H1 (cell line): ENCODE measurements at regions not wholly inside any gene's neighbourhood (a gene's known extent, or its start where the extent isn't known, plus 50 kb on each side); places are given as distances from the start of the nearest gene placed in this dataset.
"Not testable (repeated sequence)": the region's sequence is repeated elsewhere in the genome, so short reads cannot be mapped to it uniquely, and the experiment has no call there.

Experiments used
- CTCF ChIA-PET: fragments of 300-600 bp; sonication (Branson Sonifier 250); formaldehyde crosslinking; loops from one replicate; lab custom pipeline; 2021; ENCODE audit not compliant: partially characterized antibody; lab: Charles Lee
- POLR2A ChIA-PET: fragments of 300-600 bp; sonication (Branson Sonifier 250); formaldehyde crosslinking; loops from one replicate; lab custom pipeline; 2021; ENCODE audit warnings: inconsistent platforms; ENCODE audit not compliant: partially characterized antibody; lab: Charles Lee
- DNase-seq, 2 experiments: peaks; one replicate each; pipeline versions ENCODE4 v3.0.0 to v3.0.0-alpha.2; 2010 to 2022; ENCODE audit warnings: low spot score in 2 of 2, low read depth in 1 of 2, mixed read lengths in 1 of 2
- FAIRE-seq: peaks from 2 replicates; lab custom pipeline; 2011; peaks lifted over from hg19 to GRCh38; lab: Jason Lieb, UNC
- H2AFZ ChIP-seq: 2 replicates; pipeline ENCODE4 v1.8.1; 2012; ENCODE audit warnings: low read length, inconsistent platforms
- H2AK5ac ChIP-seq: 2 replicates; pipeline ENCODE4 v1.6.1; 2013; ENCODE audit warnings: low read depth, low read length
- H2BK120ac ChIP-seq: replicated peaks from 2 replicates; pipeline ENCODE3; 2013; ENCODE audit warnings: low read depth, low read length, inconsistent platforms
- H2BK12ac ChIP-seq: 2 replicates; pipeline ENCODE4 v1.6.1; 2013; ENCODE audit warnings: low read depth, low read length
- H2BK15ac ChIP-seq: 2 replicates; pipeline ENCODE4 v1.6.1; 2013; ENCODE audit warnings: low read length
- H2BK20ac ChIP-seq: 2 replicates; pipeline ENCODE4 v1.6.1; 2013; ENCODE audit warnings: low read length
- H2BK5ac ChIP-seq: 2 replicates; pipeline ENCODE4 v1.6.1; 2013; ENCODE audit warnings: low read depth, low read length
- H3K14ac ChIP-seq: 2 replicates; pipeline ENCODE4 v1.6.1; 2013; ENCODE audit warnings: inconsistent platforms; ENCODE audit not compliant: insufficient read length
- H3K18ac ChIP-seq: 2 replicates; pipeline ENCODE4 v1.6.1; 2013; ENCODE audit warnings: low read length; ENCODE audit errors: extremely low read depth
- H3K23ac ChIP-seq: 2 replicates; pipeline ENCODE4 v1.6.1; 2013; ENCODE audit warnings: inconsistent platforms; ENCODE audit not compliant: insufficient read length
- H3K23me2 ChIP-seq: 2 replicates; pipeline ENCODE4 v1.6.1; 2013; ENCODE audit warnings: low read depth, low read length
- H3K27ac ChIP-seq: 2 replicates; pipeline ENCODE4 v1.6.1; 2011; ENCODE audit warnings: low read depth, low read length, inconsistent platforms
- H3K27me3 ChIP-seq, 4 experiments: replicated peaks in 1 of 4; 1 replicate in 1 of 4; 2 replicates in 3 of 4; pipeline versions ENCODE4 v1.6.1 to v1.8.1; 2011 to 2013; ENCODE audit warnings: low read length in 3 of 4, mild to moderate bottlenecking in 3 of 4, inconsistent platforms in 2 of 4, mixed read lengths in 2 of 4, moderate library complexity in 1 of 4; ENCODE audit not compliant: control insufficient read depth in 3 of 4, insufficient read depth in 3 of 4; ENCODE audit errors: extremely low read depth in 1 of 4
- H3K36me3 ChIP-seq, 4 experiments: 2 replicates each; pipeline versions ENCODE4 v1.6.1 to v1.8.1; 2011 to 2013; ENCODE audit warnings: mild to moderate bottlenecking in 4 of 4, low read length in 3 of 4, moderate library complexity in 2 of 4, control low read depth in 1 of 4, inconsistent platforms in 1 of 4; ENCODE audit not compliant: insufficient read depth in 4 of 4, control insufficient read depth in 2 of 4
- H3K4ac ChIP-seq: replicated peaks from 2 replicates; pipeline ENCODE3; 2013; ENCODE audit warnings: low read length, low read depth, mixed read lengths, inconsistent platforms; ENCODE audit not compliant: insufficient read length
- H3K4me1 ChIP-seq, 4 experiments: replicated peaks in 1 of 4; 1 replicate in 1 of 4; 2 replicates in 3 of 4; pipeline versions ENCODE4 v1.6.1 to v1.8.1; 2011 to 2013; ENCODE audit warnings: low read length in 3 of 4, inconsistent platforms in 2 of 4, mixed read lengths in 1 of 4; ENCODE audit not compliant: insufficient read depth in 4 of 4, control insufficient read depth in 3 of 4
- H3K4me2 ChIP-seq, 2 experiments: 2 replicates each; pipeline versions ENCODE4 v1.6.1 to v1.8.1; 2011 to 2013; ENCODE audit warnings: low read depth in 2 of 2, low read length in 2 of 2, control low read depth in 1 of 2, inconsistent platforms in 1 of 2, mild to moderate bottlenecking in 1 of 2; ENCODE audit not compliant: insufficient read depth in 1 of 2
- H3K4me3 ChIP-seq, 4 experiments: fragments of 200-600, 300-600 bp in 1 of 4; sonication (generic), shearing (Covaris generic), sonication (Bioruptor Twin) in 1 of 4; 2 replicates each; pipeline versions ENCODE4 v1.5.1 to v1.8.1; 2011 to 2016; ENCODE audit warnings: low read length in 4 of 4, low read depth in 3 of 4, control low read depth in 2 of 4, inconsistent platforms in 2 of 4, mild to moderate bottlenecking in 2 of 4, mixed read lengths in 1 of 4, moderate library complexity in 1 of 4; ENCODE audit not compliant: insufficient read depth in 2 of 4; ENCODE audit errors: extremely low read depth in 1 of 4
- H3K56ac ChIP-seq: replicated peaks from 2 replicates; pipeline ENCODE3; 2013; ENCODE audit warnings: low read depth, mild to moderate bottlenecking, mixed read lengths, low read length, inconsistent platforms; ENCODE audit not compliant: insufficient read length
- H3K79me1 ChIP-seq: 2 replicates; pipeline ENCODE4 v1.6.1; 2013; ENCODE audit warnings: low read depth, low read length, control low read depth
- H3K79me2 ChIP-seq, 2 experiments: 2 replicates each; pipeline versions ENCODE4 v1.6.1 to v1.8.1; 2012 to 2013; ENCODE audit warnings: low read length in 2 of 2, mild to moderate bottlenecking in 2 of 2, inconsistent platforms in 1 of 2; ENCODE audit not compliant: insufficient read depth in 2 of 2, control insufficient read depth in 1 of 2
- H3K9ac ChIP-seq, 4 experiments: replicated peaks in 1 of 4; 1 replicate in 1 of 4; 2 replicates in 3 of 4; pipeline versions ENCODE4 v1.6.1 to v1.8.1; 2011 to 2013; ENCODE audit warnings: low read depth in 3 of 4, low read length in 3 of 4, control low read depth in 2 of 4, mild to moderate bottlenecking in 2 of 4, moderate library complexity in 2 of 4, inconsistent platforms in 1 of 4; ENCODE audit errors: extremely low read depth in 1 of 4
- H3K9me3 ChIP-seq, 2 experiments: 2 replicates each; pipeline versions ENCODE4 v1.6.1 to v1.8.1; 2012 to 2013; ENCODE audit warnings: mild to moderate bottlenecking in 2 of 2, moderate library complexity in 2 of 2, control low read depth in 1 of 2, inconsistent platforms in 1 of 2, low read depth in 1 of 2, low read length in 1 of 2, mixed read lengths in 1 of 2; ENCODE audit not compliant: insufficient read depth in 2 of 2
- H4K20me1 ChIP-seq, 2 experiments: replicated peaks in 1 of 2; 2 replicates each; pipeline versions ENCODE3 to v1.8.1; 2011 to 2013; ENCODE audit warnings: inconsistent platforms in 2 of 2, low read length in 2 of 2, mild to moderate bottlenecking in 1 of 2; ENCODE audit not compliant: insufficient read depth in 2 of 2, control insufficient read depth in 1 of 2
- H4K5ac ChIP-seq: 2 replicates; pipeline ENCODE4 v1.6.1; 2013; ENCODE audit warnings: low read length, low read depth, mixed read lengths, inconsistent platforms; ENCODE audit not compliant: insufficient read length
- H4K8ac ChIP-seq: 2 replicates; pipeline ENCODE4 v1.8.0; 2013; ENCODE audit warnings: mild to moderate bottlenecking, moderate library complexity, low read length, inconsistent platforms; ENCODE audit not compliant: insufficient read depth; ENCODE audit errors: extremely low read depth
- H4K91ac ChIP-seq: replicated peaks from 2 replicates; pipeline ENCODE3; 2013; ENCODE audit warnings: low read length, mixed read lengths, inconsistent platforms; ENCODE audit not compliant: insufficient read length
- POLR2AphosphoS5 ChIP-seq: IDR thresholded peaks from 2 replicates; pipeline ENCODE4 v1.6.1; 2011; ENCODE audit warnings: low read depth, low read length
- ZNF274 ChIP-seq: IDR thresholded peaks from 2 replicates; pipeline ENCODE4 v1.7.0; 2012; ENCODE audit warnings: low read length, borderline replicate concordance; ENCODE audit errors: extremely low read depth
- WGBS, 2 experiments: shearing (Covaris generic) in 1 of 2; methylation state at CpG; one replicate each; pipeline versions ENCODE4 v1.1.6 to v1.1.7; 2013 to 2015; ENCODE audit warnings: low lambda C conversion rate in 2 of 2, mixed read lengths in 2 of 2, inconsistent platforms in 1 of 2, low coverage in 1 of 2, missing lambda C conversion rate in 1 of 2; ENCODE audit not compliant: insufficient replicate concordance in 2 of 2, insufficient coverage in 1 of 2, insufficient read length in 1 of 2; ENCODE audit errors: extremely low coverage in 1 of 2, missing lambda C conversion rate in 1 of 2; 5-methylcytosine and 5-hydroxymethylcytosine counted together

DNA sequence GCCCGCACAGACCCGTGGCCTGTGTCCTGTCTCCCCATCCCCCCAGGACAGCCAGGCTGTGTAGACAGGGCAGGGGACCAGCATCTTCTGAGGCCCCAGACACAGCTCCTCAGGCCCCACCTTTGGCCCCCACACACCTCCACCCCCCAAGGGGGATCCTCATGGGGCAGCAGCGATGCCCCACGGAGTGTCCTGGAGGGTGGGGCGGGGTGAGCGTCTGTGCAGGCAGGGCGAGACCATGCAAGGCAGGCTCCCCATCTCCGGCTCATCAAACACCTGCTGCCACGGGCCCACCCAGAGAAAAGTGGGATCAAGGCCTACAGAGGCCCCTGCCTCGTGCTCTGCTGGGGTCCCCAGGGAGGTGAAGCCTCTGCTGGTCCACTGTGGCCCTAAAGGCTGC lies 118.7 kb upstream of the FOXD4L5 start:
- Histone ChIP-seq H3K27ac (no peak overlapping the region), H2AFZ (no peak overlapping the region), H2BK12ac (no peak overlapping the region), H2BK15ac (no peak overlapping the region), H2AK5ac (no peak overlapping the region), H3K27me3 (no peaks in the 10 kb centered on the region), H3K18ac (no peak overlapping the region), H2BK5ac (no peak overlapping the region), H2BK120ac (no peak overlapping the region), H3K14ac (no peak overlapping the region), H3K79me1 (no peaks in the 10 kb centered on the region), H4K8ac (no peak overlapping the region), H4K20me1 (no peaks in the 10 kb centered on the region), H3K56ac (no peak overlapping the region), H3K23me2 (no peaks in the 10 kb centered on the region), H3K79me2 (no peaks in the 10 kb centered on the region), H3K36me3 (no peaks in the 10 kb centered on the region), H3K9ac (no peak overlapping the region), H3K23ac (no peak overlapping the region), H3K4ac (no peak overlapping the region), H3K4me1 (no peaks in the 10 kb centered on the region), H4K91ac (no peak overlapping the region), H3K9me3 (peaks cover 0 to 66% of the 10 kb centered on the region in 2 experiments; a peak in 2 of 4 replicates), H4K5ac (no peak overlapping the region), H3K4me2 (no peak overlapping the region), H3K4me3 (no peak overlapping the region), H2BK20ac (no peak overlapping the region)
- FAIRE-seq (no peak), DNase-seq (no peak)
- ChIA-PET POLR2A (no interaction called here), CTCF (no interaction called here)
- TF ChIP-seq ZNF274 = no peak
- no peak for TF ChIP-seq POLR2AphosphoS5
- 84% methylated on average over 5 of the region's 10 CpGs; no CpG with 5 or more reads in 1 of the 2 experiments for WGBS, 2 experiments

DNA sequence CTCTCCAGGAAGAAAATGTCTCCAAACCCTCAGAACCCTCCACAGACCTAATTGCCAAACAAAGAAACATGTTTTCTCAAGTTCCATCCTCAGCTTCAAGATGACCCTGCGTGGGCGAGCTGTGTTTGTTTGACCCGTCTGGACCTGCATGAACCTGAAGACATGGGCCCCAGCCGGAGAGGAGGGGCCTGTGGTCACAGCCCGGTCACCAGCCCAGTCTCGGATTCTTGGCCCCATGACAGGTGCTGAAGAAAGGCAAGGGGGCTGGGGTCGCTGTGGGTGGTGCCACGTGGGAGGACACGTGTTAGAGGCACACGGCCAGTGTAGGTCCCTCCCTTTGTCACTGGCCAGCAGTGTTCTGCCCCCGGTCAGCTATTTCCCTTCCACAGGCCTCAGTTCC lies 118.1 kb upstream of the FOXD4L5 start:
- H2BK15ac ChIP-seq, H3K56ac ChIP-seq, H4K91ac ChIP-seq, H2AK5ac ChIP-seq, DNase-seq, H3K27ac ChIP-seq, H2BK5ac ChIP-seq, POLR2A ChIA-PET, H3K4me2 ChIP-seq, H2AFZ ChIP-seq, H4K8ac ChIP-seq, H3K36me3 ChIP-seq, CTCF ChIA-PET, H3K14ac ChIP-seq, H3K27me3 ChIP-seq, H2BK20ac ChIP-seq, H3K18ac ChIP-seq, H3K23ac ChIP-seq, H4K20me1 ChIP-seq, FAIRE-seq, H3K4ac ChIP-seq, H2BK120ac ChIP-seq, H3K4me1 ChIP-seq, H3K79me1 ChIP-seq, H3K9ac ChIP-seq, H4K5ac ChIP-seq, H3K79me2 ChIP-seq, H2BK12ac ChIP-seq, H3K4me3 ChIP-seq, H3K23me2 ChIP-seq: not testable (repeated sequence)
- WGBS, 2 experiments = 79% methylated on average over 5 of the region's 11 CpGs; no CpG with 5 or more reads in 1 of the 2 experiments
- peaks cover 0 to 60% of the 10 kb centered on the region in 2 experiments; a peak in 2 of 4 replicates for H3K9me3 ChIP-seq
